Hepatocyte (in vitro differentiated cells): ENCODE measurements at regions not wholly inside any gene's neighbourhood (a gene's known extent, or its start where the extent isn't known, plus 50 kb on each side); places are given as distances from the start of the nearest gene placed in this dataset.

Source experiments
- EZH2 ChIP-seq: fragments of 200-600 bp; sonication (generic); IDR thresholded peaks from 2 replicates; pipeline ENCODE4 v1.6.1; 2016; ENCODE audit warnings: antibody characterized with exemption, mild to moderate bottlenecking, borderline replicate concordance
- TF ChIP-seq, protein P1 (sequence below): fragments of 200-600 bp; sonication (generic); IDR thresholded peaks from 2 replicates; pipeline ENCODE4 v1.5.1; 2016; ENCODE audit warnings: antibody characterized with exemption, mild to moderate bottlenecking; ENCODE audit not compliant: poor library complexity

DNA sequence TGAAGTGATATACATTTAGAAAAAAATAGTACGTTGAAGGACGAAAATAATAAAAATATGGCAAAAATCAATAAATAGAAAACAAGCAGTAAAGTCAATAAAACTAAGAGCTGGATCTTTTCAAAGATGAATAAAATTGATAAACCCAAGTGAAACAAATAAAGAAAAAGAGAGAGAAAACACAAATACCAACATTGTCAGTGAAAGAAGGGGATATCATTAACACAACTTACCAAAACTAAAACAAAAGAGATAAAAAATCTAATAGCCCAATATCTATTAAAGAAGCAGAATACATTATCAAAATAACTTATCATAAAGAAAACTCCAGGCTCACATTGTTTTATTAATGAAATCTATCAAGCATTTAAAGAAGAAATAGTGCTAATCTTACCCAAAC is 675.1 kb downstream of the UQCRFS1 start:
- TF ChIP-seq, protein P1, sequence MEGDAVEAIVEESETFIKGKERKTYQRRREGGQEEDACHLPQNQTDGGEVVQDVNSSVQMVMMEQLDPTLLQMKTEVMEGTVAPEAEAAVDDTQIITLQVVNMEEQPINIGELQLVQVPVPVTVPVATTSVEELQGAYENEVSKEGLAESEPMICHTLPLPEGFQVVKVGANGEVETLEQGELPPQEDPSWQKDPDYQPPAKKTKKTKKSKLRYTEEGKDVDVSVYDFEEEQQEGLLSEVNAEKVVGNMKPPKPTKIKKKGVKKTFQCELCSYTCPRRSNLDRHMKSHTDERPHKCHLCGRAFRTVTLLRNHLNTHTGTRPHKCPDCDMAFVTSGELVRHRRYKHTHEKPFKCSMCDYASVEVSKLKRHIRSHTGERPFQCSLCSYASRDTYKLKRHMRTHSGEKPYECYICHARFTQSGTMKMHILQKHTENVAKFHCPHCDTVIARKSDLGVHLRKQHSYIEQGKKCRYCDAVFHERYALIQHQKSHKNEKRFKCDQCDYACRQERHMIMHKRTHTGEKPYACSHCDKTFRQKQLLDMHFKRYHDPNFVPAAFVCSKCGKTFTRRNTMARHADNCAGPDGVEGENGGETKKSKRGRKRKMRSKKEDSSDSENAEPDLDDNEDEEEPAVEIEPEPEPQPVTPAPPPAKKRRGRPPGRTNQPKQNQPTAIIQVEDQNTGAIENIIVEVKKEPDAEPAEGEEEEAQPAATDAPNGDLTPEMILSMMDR = no peak
- TF ChIP-seq EZH2 = no peak
